CD8-positive, alpha-beta memory T cell (primary cell): ENCODE measurements at regions not wholly inside any gene's neighbourhood (a gene's known extent, or its start where the extent isn't known, plus 50 kb on each side); places are given as distances from the start of the nearest gene placed in this dataset.

Source experiments
- CTCF ChIA-PET: fragments of 350-600 bp; sonication (Branson Sonifier 250); formaldehyde crosslinking; loops from one replicate; lab custom pipeline; 2021; ENCODE audit warnings: antibody characterized with exemption; lab: Charles Lee
- POLR2A ChIA-PET: fragments of 350-600 bp; sonication (Branson Sonifier 250); formaldehyde crosslinking; loops from one replicate; lab custom pipeline; 2021; ENCODE audit warnings: antibody characterized with exemption; lab: Charles Lee
- DNase-seq, 5 donors: peaks; one replicate each; pipeline versions ENCODE4 v3.0.0 to v3.0.0-alpha.2; 2020 to 2022; ENCODE audit warnings: mixed read lengths in 1 of 5
- H3K27ac ChIP-seq: one replicate; pipeline ENCODE4 v1.7.0; 2013; ENCODE audit warnings: low read depth, mild to moderate bottlenecking, low read length, moderate library complexity
- H3K27me3 ChIP-seq: 2 replicates; pipeline ENCODE4 v1.7.0; 2013; ENCODE audit warnings: low read length, mild to moderate bottlenecking; ENCODE audit not compliant: insufficient read depth, poor library complexity, severe bottlenecking
- H3K36me3 ChIP-seq: 2 replicates; pipeline ENCODE4 v1.7.0; 2013; ENCODE audit warnings: mild to moderate bottlenecking, low read length, moderate library complexity; ENCODE audit not compliant: insufficient read depth
- H3K4me1 ChIP-seq: 2 replicates; pipeline ENCODE4 v1.7.0; 2013; ENCODE audit warnings: mild to moderate bottlenecking, low read length, moderate library complexity; ENCODE audit not compliant: insufficient read depth
- H3K4me3 ChIP-seq: 2 replicates; pipeline ENCODE4 v1.7.0; 2013; ENCODE audit warnings: mild to moderate bottlenecking, low read length
- H3K9me3 ChIP-seq: 2 replicates; pipeline ENCODE4 v1.7.0; 2013; ENCODE audit warnings: mild to moderate bottlenecking, low read length
- H3K27ac Mint-ChIP-seq, 8 donors: one replicate each; pipeline ENCODE4 v1.8.0; 2020 to 2021; ENCODE audit warnings: mixed read lengths in 8 of 8, mild to moderate bottlenecking in 6 of 8, inconsistent platforms in 3 of 8, moderate library complexity in 3 of 8
- H3K27me3 Mint-ChIP-seq, 2 donors: one replicate each; pipeline ENCODE4 v1.8.0; 2020 to 2021; ENCODE audit warnings: mixed read lengths in 2 of 2, mild to moderate bottlenecking in 1 of 2, moderate library complexity in 1 of 2
- H3K36me3 Mint-ChIP-seq, 3 donors: one replicate each; pipeline ENCODE4 v1.8.0; 2020 to 2021; ENCODE audit warnings: mixed read lengths in 3 of 3, inconsistent platforms in 1 of 3, mild to moderate bottlenecking in 1 of 3
- H3K4me1 Mint-ChIP-seq, 3 donors: one replicate each; pipeline ENCODE4 v1.8.0; 2020 to 2021; ENCODE audit warnings: mixed read lengths in 3 of 3, inconsistent platforms in 1 of 3, mild to moderate bottlenecking in 1 of 3
- H3K4me3 Mint-ChIP-seq, 7 donors: one replicate each; pipeline ENCODE4 v1.8.0; 2020 to 2021; ENCODE audit warnings: mixed read lengths in 7 of 7, mild to moderate bottlenecking in 6 of 7, moderate library complexity in 4 of 7, inconsistent platforms in 2 of 7
- H3K9me3 Mint-ChIP-seq, 5 donors: one replicate each; pipeline ENCODE4 v1.8.0; 2020 to 2022; ENCODE audit warnings: mixed read lengths in 5 of 5, mild to moderate bottlenecking in 3 of 5, moderate library complexity in 2 of 5, inconsistent platforms in 1 of 5

- no peaks in the 10 kb centered on the region for H3K4me1 Mint-ChIP-seq
- no peaks in the 10 kb centered on the region for H3K36me3 ChIP-seq
- POLR2A ChIA-PET: no interaction called here
- H3K36me3 Mint-ChIP-seq: peaks cover 0 to 4% (median 0%) of the 10 kb centered on the region in 3 donors
- DNase-seq: no peak
- no peak overlapping the region for H3K27ac Mint-ChIP-seq
- CTCF ChIA-PET: no interaction called here
- peaks cover 4% of the 10 kb centered on the region for H3K9me3 ChIP-seq
- no peak overlapping the region for H3K4me3 ChIP-seq
- H3K4me1 ChIP-seq: no peaks in the 10 kb centered on the region
- H3K27me3 ChIP-seq: no peaks in the 10 kb centered on the region
- no peak overlapping the region for H3K4me3 Mint-ChIP-seq
- no peak overlapping the region for H3K27ac ChIP-seq
- H3K27me3 Mint-ChIP-seq: peaks cover 0 to 3% of the 10 kb centered on the region in 2 donors
- peaks cover 13 to 22% (median 18%) of the 10 kb centered on the region in 5 donors for H3K9me3 Mint-ChIP-seq
Measured at GRCh38 chr20:12808006-12808567, 200.7 kb upstream of the SPTLC3 start.

GRCh38 chr20:12815231-12815768 is 193.5 kb upstream of the SPTLC3 start:
- DNase-seq: no peak
- Mint-ChIP-seq H3K4me1 (no peaks in the 10 kb centered on the region), H3K4me3 (no peak overlapping the region), H3K9me3 (peaks cover 6 to 20% (median 12%) of the 10 kb centered on the region in 5 donors), H3K27me3 (peaks cover 0 to 1% of the 10 kb centered on the region in 2 donors), H3K27ac (no peak overlapping the region), H3K36me3 (peaks cover 0 to 4% (median 0%) of the 10 kb centered on the region in 3 donors)
- Histone ChIP-seq H3K4me3 (no peak overlapping the region), H3K27ac (no peak overlapping the region), H3K36me3 (no peaks in the 10 kb centered on the region), H3K4me1 (no peaks in the 10 kb centered on the region), H3K27me3 (no peaks in the 10 kb centered on the region), H3K9me3 (no peaks in the 10 kb centered on the region)
- ChIA-PET CTCF (no interaction called here), POLR2A (no interaction called here)

- H3K36me3 ChIP-seq: no peaks in the 10 kb centered on the region
- Mint-ChIP-seq H3K9me3 (peaks cover 3 to 20% (median 10%) of the 10 kb centered on the region in 5 donors), H3K27ac (no peak overlapping the region), H3K4me1 (no peaks in the 10 kb centered on the region), H3K4me3 (no peak overlapping the region), H3K36me3 (peaks cover 0 to 4% (median 0%) of the 10 kb centered on the region in 3 donors), H3K27me3 (peaks cover 0 to 1% of the 10 kb centered on the region in 2 donors)
- POLR2A ChIA-PET: no interaction called here
- CTCF ChIA-PET: no interaction called here
- H3K4me1 ChIP-seq: no peaks in the 10 kb centered on the region
- H3K27ac ChIP-seq: no peak overlapping the region
- no peaks in the 10 kb centered on the region for H3K9me3 ChIP-seq
- H3K27me3 ChIP-seq: no peaks in the 10 kb centered on the region
- DNase-seq: no peak
- H3K4me3 ChIP-seq: no peak overlapping the region
Measured at GRCh38 chr20:12815778-12816408, 192.9 kb upstream of the SPTLC3 start.

DNA sequence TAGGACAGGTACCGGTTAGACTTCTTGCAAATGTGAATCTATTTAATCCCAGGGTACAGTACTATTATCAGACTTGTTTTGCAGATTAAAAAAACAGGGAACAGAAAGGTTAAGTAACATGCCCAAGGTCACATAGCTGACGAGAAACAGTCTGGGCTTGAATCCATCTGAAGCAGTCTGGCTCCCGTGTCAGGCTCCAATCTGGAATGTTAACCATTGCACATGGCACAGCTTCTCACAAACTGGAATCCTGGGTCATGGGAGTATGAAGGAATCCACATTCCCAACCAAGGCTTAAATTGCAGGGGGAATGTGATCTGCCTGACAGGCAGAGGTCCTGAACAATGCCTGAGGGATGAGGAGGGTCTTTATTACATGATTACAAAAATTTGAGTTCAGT is 187.5 kb upstream of the SPTLC3 start:
- Histone ChIP-seq H3K27ac (no peak overlapping the region), H3K4me3 (no peak overlapping the region), H3K36me3 (no peaks in the 10 kb centered on the region), H3K9me3 (no peaks in the 10 kb centered on the region), H3K27me3 (no peaks in the 10 kb centered on the region), H3K4me1 (no peaks in the 10 kb centered on the region)
- ChIA-PET CTCF (no interaction called here), POLR2A (no interaction called here)
- Mint-ChIP-seq H3K4me3 (no peak overlapping the region), H3K27me3 (peaks cover 0 to 1% of the 10 kb centered on the region in 2 donors), H3K36me3 (no peaks in the 10 kb centered on the region), H3K4me1 (no peaks in the 10 kb centered on the region), H3K9me3 (peaks cover 0 to 11% (median 3%) of the 10 kb centered on the region in 5 donors), H3K27ac (no peak overlapping the region)
- DNase-seq: no peak

DNA sequence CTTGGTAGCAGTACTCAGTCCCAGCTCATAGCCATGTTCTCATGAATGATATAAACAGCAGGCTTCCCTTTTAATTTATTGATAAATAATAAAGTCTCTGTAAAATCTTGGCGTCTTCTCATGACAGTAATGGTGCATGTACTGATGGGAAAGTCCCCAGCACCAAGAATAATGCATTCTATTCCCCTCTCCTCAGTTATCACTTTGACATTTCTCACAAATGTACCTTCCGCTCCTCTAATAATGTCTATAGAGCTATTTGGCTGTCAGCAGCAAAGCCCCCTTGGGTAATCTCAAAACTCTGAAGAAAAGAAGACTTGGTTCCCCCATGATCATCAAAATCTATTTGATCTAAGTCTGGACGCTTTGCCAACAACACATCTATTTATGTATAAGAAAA is 185.0 kb upstream of the SPTLC3 start:
- H3K4me1 ChIP-seq: no peaks in the 10 kb centered on the region
- H3K36me3 ChIP-seq: no peaks in the 10 kb centered on the region
- DNase-seq: no peak
- H3K4me3 ChIP-seq: no peak overlapping the region
- no peak overlapping the region for H3K27ac ChIP-seq
- no peaks in the 10 kb centered on the region for H3K9me3 ChIP-seq
- no peaks in the 10 kb centered on the region for H3K27me3 ChIP-seq
- H3K36me3 Mint-ChIP-seq: no peaks in the 10 kb centered on the region
- H3K4me1 Mint-ChIP-seq: no peaks in the 10 kb centered on the region
- ChIA-PET POLR2A (no interaction called here), CTCF (no interaction called here)
- no peak overlapping the region for H3K27ac Mint-ChIP-seq
- H3K9me3 Mint-ChIP-seq: peaks cover 0 to 11% (median 3%) of the 10 kb centered on the region in 5 donors
- H3K4me3 Mint-ChIP-seq: no peak overlapping the region
- peaks cover 0 to 1% of the 10 kb centered on the region in 2 donors for H3K27me3 Mint-ChIP-seq

GRCh38 chr20:12824328-12825225 is 184.2 kb upstream of the SPTLC3 start:
- CTCF ChIA-PET: no interaction called here
- POLR2A ChIA-PET: no interaction called here
- H3K4me1 ChIP-seq: no peaks in the 10 kb centered on the region

GRCh38 chr20:12825226-12825595 is 183.6 kb upstream of the SPTLC3 start:
- Histone ChIP-seq H3K27ac (no peak overlapping the region), H3K36me3 (no peaks in the 10 kb centered on the region), H3K9me3 (no peaks in the 10 kb centered on the region), H3K4me3 (no peak overlapping the region), H3K27me3 (no peaks in the 10 kb centered on the region), H3K4me1 (no peaks in the 10 kb centered on the region)
- Mint-ChIP-seq H3K4me1 (no peaks in the 10 kb centered on the region), H3K4me3 (no peak overlapping the region), H3K27me3 (no peaks in the 10 kb centered on the region), H3K9me3 (peaks cover 0 to 10% (median 3%) of the 10 kb centered on the region in 5 donors), H3K36me3 (no peaks in the 10 kb centered on the region), H3K27ac (no peak overlapping the region)
- ChIA-PET POLR2A (no interaction called here), CTCF (no interaction called here)
- DNase-seq: no peak

More at GRCh38 chr20:12824328-12825225, 184.2 kb upstream of the SPTLC3 start:
- Mint-ChIP-seq H3K36me3 (no peaks in the 10 kb centered on the region), H3K9me3 (peaks cover 0 to 10% (median 3%) of the 10 kb centered on the region in 5 donors), H3K27me3 (no peaks in the 10 kb centered on the region), H3K4me3 (no peak overlapping the region), H3K27ac (no peak overlapping the region), H3K4me1 (no peaks in the 10 kb centered on the region)
- Histone ChIP-seq H3K27ac (no peak overlapping the region), H3K27me3 (no peaks in the 10 kb centered on the region), H3K36me3 (no peaks in the 10 kb centered on the region), H3K4me3 (no peak overlapping the region), H3K9me3 (no peaks in the 10 kb centered on the region)
- DNase-seq: no peak
